PC-9 (cell line): ENCODE measurements at regions not wholly inside any gene's neighbourhood (a gene's known extent, or its start where the extent isn't known, plus 50 kb on each side); places are given as distances from the start of the nearest gene placed in this dataset.
"Not testable (repeated sequence)": the region's sequence is repeated elsewhere in the genome, so short reads cannot be mapped to it uniquely, and the experiment has no call there.

Source experiments
- BruUV-seq: library from RNA; stranded (reverse); fragments of 400-500 nt; replicated peaks from 2 replicates; lab custom pipeline; 2021; lab: Mats Ljungman, UMichigan
- CTCF ChIA-PET: fragments of 300-600 bp; sonication (Branson Sonifier 250); formaldehyde crosslinking; loops from one replicate; lab custom pipeline; 2022; ENCODE audit warnings: antibody characterized with exemption; lab: Charles Lee
- POLR2A ChIA-PET: fragments of 300-600 bp; sonication (Branson Sonifier 250); formaldehyde crosslinking; loops from one replicate; lab custom pipeline; 2022; ENCODE audit warnings: antibody characterized with exemption; ENCODE audit not compliant: unreplicated experiment; lab: Charles Lee
- DNase-seq, 2 experiments: peaks; one replicate each; pipeline versions ENCODE4 v3.0.0 to v3.0.0-alpha.2; 2015 to 2022; ENCODE audit warnings: mixed read lengths in 1 of 2
- H2AFZ ChIP-seq: fragments of 200-600 bp; sonication (generic); 2 replicates; pipeline ENCODE4 v1.8.1; 2017; ENCODE audit warnings: antibody characterized with exemption
- H3F3A ChIP-seq: fragments of 200-600 bp; sonication (generic); 2 replicates; pipeline ENCODE4 v1.8.1; 2017; ENCODE audit warnings: antibody characterized with exemption, mild to moderate bottlenecking, low read depth; ENCODE audit not compliant: insufficient read depth
- H3K27ac ChIP-seq: fragments of 200-600 bp; sonication (generic); 2 replicates; pipeline ENCODE4 v1.6.1; 2016; ENCODE audit warnings: mixed run types
- H3K27me3 ChIP-seq: fragments of 200-600 bp; sonication (generic); 2 replicates; pipeline ENCODE4 v1.6.1; 2016; ENCODE audit warnings: low read depth, mixed run types; ENCODE audit not compliant: insufficient read depth
- H3K36me3 ChIP-seq: fragments of 200-600 bp; sonication (generic); 2 replicates; pipeline ENCODE4 v1.6.1; 2016; ENCODE audit warnings: low read depth, mixed run types
- H3K4me1 ChIP-seq: fragments of 200-600 bp; sonication (generic); replicated peaks from 2 replicates; pipeline ENCODE4 v1.6.1; 2016; ENCODE audit warnings: mixed run types; ENCODE audit not compliant: insufficient read depth
- H3K4me2 ChIP-seq: fragments of 200-600 bp; sonication (generic); 2 replicates; pipeline ENCODE4 v1.6.1; 2017; ENCODE audit warnings: mixed run types
- H3K4me3 ChIP-seq: fragments of 200-600 bp; sonication (generic); 2 replicates; pipeline ENCODE4 v1.6.1; 2016; ENCODE audit warnings: mixed run types
- H3K79me2 ChIP-seq: fragments of 200-600 bp; sonication (generic); 2 replicates; pipeline ENCODE4 v1.6.1; 2017; ENCODE audit warnings: low read depth, mixed run types
- H3K9me2 ChIP-seq: fragments of 200-600 bp; sonication (generic); 2 replicates; pipeline ENCODE4 v1.8.1; 2017; ENCODE audit warnings: mild to moderate bottlenecking; ENCODE audit not compliant: insufficient read depth
- H3K9me3 ChIP-seq: fragments of 200-600 bp; sonication (generic); 2 replicates; pipeline ENCODE4 v1.8.1; 2016; ENCODE audit warnings: low read depth; ENCODE audit not compliant: insufficient read depth
- H4K20me1 ChIP-seq: fragments of 200-600 bp; sonication (generic); 2 replicates; pipeline ENCODE4 v1.8.1; 2017; ENCODE audit not compliant: insufficient read depth
- CTCF ChIP-seq: fragments of 200-600 bp; sonication (generic); conservative IDR thresholded peaks from 2 replicates; pipeline ENCODE4 v1.6.1; 2017; ENCODE audit warnings: mixed run types, antibody characterized with exemption, mild to moderate bottlenecking, moderate library complexity
- EZH2 ChIP-seq: fragments of 200-600 bp; sonication (generic); IDR thresholded peaks from 2 replicates; pipeline ENCODE4 v1.8.0; 2017; ENCODE audit warnings: antibody characterized with exemption, low read depth
- intact Hi-C: fragments of 100-400 bp; cut with micrococcal nuclease; formaldehyde crosslinking; loops from one replicate; pipeline ENCODE4 v1.10.0; 2022; ENCODE audit not compliant: unreplicated experiment

DNA sequence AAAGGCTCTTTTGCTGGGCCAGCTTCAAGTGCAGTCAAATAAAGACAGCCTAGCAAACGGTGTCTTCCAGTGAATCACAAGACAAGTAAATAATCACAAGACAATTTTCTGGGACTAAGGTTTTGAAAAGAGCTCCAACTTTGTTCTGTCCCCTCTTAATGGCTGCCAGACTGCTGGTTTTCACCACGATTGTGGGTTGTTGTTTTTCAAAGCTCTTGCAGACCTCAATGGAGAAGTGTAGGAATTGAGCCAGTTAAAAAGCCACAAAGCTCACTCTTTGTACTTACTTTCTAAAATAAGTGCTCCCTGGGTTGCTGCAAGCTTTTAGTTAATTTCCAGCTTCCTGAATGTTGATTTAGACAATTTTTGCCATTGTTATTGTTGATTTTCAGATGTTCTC is 405.8 kb upstream of the HTR2C start:
- Histone ChIP-seq H3K4me1 (no peaks in the 10 kb centered on the region), H3K4me3 (no peak overlapping the region), H4K20me1 (no peaks in the 10 kb centered on the region), H3K36me3 (no peaks in the 10 kb centered on the region), H3K27ac (no peak overlapping the region), H3F3A (no peaks in the 10 kb centered on the region), H3K79me2 (no peaks in the 10 kb centered on the region), H3K4me2 (no peak overlapping the region), H3K9me3 (no peaks in the 10 kb centered on the region), H2AFZ (no peak overlapping the region), H3K27me3 (no peaks in the 10 kb centered on the region), H3K9me2 (no peaks in the 10 kb centered on the region)
- intact Hi-C loops, result no loop called here
- no TSS peak for BruUV-seq
- DNase-seq, result no peak
- no peak for TF ChIP-seq CTCF
- TF ChIP-seq EZH2, result no peak
- ChIA-PET POLR2A (no interaction called here), CTCF (no interaction called here)

- H3K9me2 ChIP-seq, H3K9me3 ChIP-seq, H3K79me2 ChIP-seq, H2AFZ ChIP-seq, H4K20me1 ChIP-seq, CTCF ChIA-PET, H3K4me3 ChIP-seq, H3K27me3 ChIP-seq, H3K36me3 ChIP-seq, H3F3A ChIP-seq, BruUV-seq, H3K27ac ChIP-seq, H3K4me1 ChIP-seq, DNase-seq, H3K4me2 ChIP-seq, intact Hi-C loops, POLR2A ChIA-PET: not testable (repeated sequence)
These were observed 416.6 kb upstream of the HTR2C start for GRCh38 chrX:114167276-114167675.

DNA sequence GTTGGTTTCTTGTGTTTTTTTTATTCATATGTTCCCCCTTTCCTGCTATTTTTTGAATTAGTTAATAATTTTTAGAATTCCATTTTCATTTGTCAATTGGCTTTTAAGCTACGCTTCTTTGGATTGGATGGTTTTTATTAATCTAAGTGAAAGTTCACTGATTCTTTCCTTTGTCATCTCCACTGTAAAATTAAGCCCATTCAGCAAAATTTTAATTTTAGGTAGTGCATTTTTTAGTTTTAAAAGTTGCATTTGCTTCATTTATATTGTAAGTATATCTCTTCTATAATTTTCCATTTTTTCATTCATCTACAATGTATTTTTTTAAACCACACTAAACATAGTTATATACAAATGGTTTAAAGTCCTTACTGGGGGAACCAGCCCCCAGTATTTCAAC is 417.3 kb upstream of the HTR2C start:
- DNase-seq, result no peak
- CTCF ChIA-PET, result no interaction called here

More for the DNA sequence above, 417.3 kb upstream of the HTR2C start:
- Histone ChIP-seq H3F3A (no peaks in the 10 kb centered on the region), H3K4me3 (no peak overlapping the region), H2AFZ (no peak overlapping the region), H3K27me3 (no peaks in the 10 kb centered on the region), H3K36me3 (no peaks in the 10 kb centered on the region), H4K20me1 (no peaks in the 10 kb centered on the region), H3K9me2 (no peaks in the 10 kb centered on the region), H3K4me1 (no peaks in the 10 kb centered on the region), H3K79me2 (no peaks in the 10 kb centered on the region), H3K9me3 (peaks cover 5% of the 10 kb centered on the region; the same call in 1 of the 2 replicates), H3K27ac (no peak overlapping the region), H3K4me2 (no peak overlapping the region)
- intact Hi-C loops, result no loop called here
- POLR2A ChIA-PET, result no interaction called here
- no TSS peak for BruUV-seq
- TF ChIP-seq EZH2 (no peak), CTCF (no peak)
